Stimulated activated CD4-positive, alpha-beta T cell treated with anti-CD3 and anti-CD28 coated beads, Interleukin-15, amount 100 ng/mL, for 1 hour (primary cell): ENCODE measurements at regions not wholly inside any gene's neighbourhood (a gene's known extent, or its start where the extent isn't known, plus 50 kb on each side); places are given as distances from the start of the nearest gene placed in this dataset.

Experiments used
- DNase-seq, 2 donors: peaks; one replicate each; pipeline ENCODE4 v3.0.0-alpha.2; 2020; ENCODE audit warnings: low read depth in 1 of 2, low spot score in 1 of 2

GRCh38 chr11:113555071-113555619 is 79.9 kb upstream of the DRD2 start:
- no peak for DNase-seq

GRCh38 chr11:113554526-113554925 is 79.3 kb upstream of the DRD2 start:
- no peak for DNase-seq

- DNase-seq: no peak
Observed at GRCh38 chr11:113553915-113554314, 78.7 kb upstream of the DRD2 start.

- DNase-seq: no peak
Observed at GRCh38 chr11:113553235-113553634, 78.0 kb upstream of the DRD2 start.

GRCh38 chr11:113552271-113552670 is 77.1 kb upstream of the DRD2 start:
- no peak for DNase-seq

- no peak for DNase-seq
Observed at GRCh38 chr11:113551645-113552044, 76.4 kb upstream of the DRD2 start.

- no peak for DNase-seq
Observed at GRCh38 chr11:113549611-113550578, 74.7 kb upstream of the DRD2 start.

- no peak for DNase-seq
Observed at GRCh38 chr11:113549061-113549460, 73.9 kb upstream of the DRD2 start.

GRCh38 chr11:113547739-113548138 is 72.5 kb upstream of the DRD2 start:
- DNase-seq: no peak

GRCh38 chr11:113546757-113547507 is 71.7 kb upstream of the DRD2 start:
- DNase-seq: no peak

- DNase-seq: no peak
Observed at GRCh38 chr11:113542420-113542819, 67.2 kb upstream of the DRD2 start.

- DNase-seq: no peak
Observed at GRCh38 chr11:113540416-113541330, 65.5 kb upstream of the DRD2 start.

- no peak for DNase-seq
Observed at GRCh38 chr11:113538451-113539412, 63.5 kb upstream of the DRD2 start.

GRCh38 chr11:113534625-113535024 is 59.4 kb upstream of the DRD2 start:
- DNase-seq: no peak

- no peak for DNase-seq
Observed at GRCh38 chr11:113533425-113533698, 58.2 kb upstream of the DRD2 start.

GRCh38 chr11:113532697-113533424 is 57.7 kb upstream of the DRD2 start:
- DNase-seq: peak; percentile 12 to 26

GRCh38 chr11:113531575-113532451 is 56.6 kb upstream of the DRD2 start:
- DNase-seq: no peak

GRCh38 chr11:113531083-113531482 is 55.9 kb upstream of the DRD2 start:
- DNase-seq: no peak
